ENCODE measurements at regions not wholly inside any gene's neighbourhood (a gene's known extent, or its start where the extent isn't known, plus 50 kb on each side); places are given as distances from the start of the nearest gene placed in this dataset.

DNA sequence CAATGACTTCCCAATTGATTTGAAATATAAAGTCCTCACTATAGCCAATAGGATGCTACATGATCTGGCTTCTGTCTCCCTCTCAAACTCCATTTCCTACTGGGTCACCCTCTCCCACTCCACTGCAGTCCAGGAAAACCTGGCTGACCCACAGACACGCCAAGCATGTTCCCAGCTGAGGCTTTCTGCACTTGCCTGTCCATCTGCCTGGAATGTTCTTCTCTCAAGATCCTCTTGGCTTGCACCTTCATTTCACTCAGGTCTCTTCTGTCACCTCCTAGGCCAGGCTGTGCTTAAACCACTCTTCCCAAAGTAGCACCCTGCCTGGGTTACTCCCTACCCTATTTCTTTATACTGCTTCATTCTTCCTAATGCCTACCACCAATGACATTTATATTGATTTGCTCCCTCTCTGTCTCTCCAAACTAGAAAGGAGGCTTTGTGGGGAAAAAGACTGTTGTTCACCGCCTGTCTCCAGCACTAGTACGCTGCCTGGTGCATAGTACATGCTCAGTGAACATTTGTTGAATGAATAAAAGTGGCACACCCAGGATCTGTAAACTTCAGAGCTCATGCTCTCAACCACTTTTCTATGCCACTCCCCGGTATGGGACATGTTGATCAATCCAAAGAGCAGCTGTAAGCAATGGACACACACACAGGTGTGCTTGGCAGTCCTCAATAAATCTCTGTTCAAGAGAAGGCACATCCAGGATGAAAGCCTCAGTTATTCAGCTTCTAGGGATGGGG lies 261.3 kb downstream of the FOXO1 start:
- no peak for TF ChIP-seq POLR2A (IDR thresholded peaks at IDR 0.05; ENCODE audit: low read length)
- no peak for TF ChIP-seq GATA1 (IDR thresholded peaks at IDR 0.05; ENCODE audit: low read depth, low read length)

Measured in erythroblast (primary cell).